CD4-positive, CD25-positive, alpha-beta regulatory T cell (primary cell): ENCODE measurements at regions not wholly inside any gene's neighbourhood (a gene's known extent, or its start where the extent isn't known, plus 50 kb on each side); places are given as distances from the start of the nearest gene placed in this dataset.

Experiments used
- ATAC-seq, 2 donors: fragments of 150-1000 bp; cut with Tn5 transposase; one replicate each; pipeline ENCODE4 v1.10.0; 2021; ENCODE audit warnings: low read depth in 2 of 2, moderate number of reproducible peaks in 2 of 2, moderate library complexity in 1 of 2
- DNase-seq, 3 donors: peaks; one replicate each; pipeline versions ENCODE4 v3.0.0 to v3.0.0-alpha.2; 2012 to 2022; ENCODE audit warnings: mixed read lengths in 1 of 3
- H3K27ac ChIP-seq: one replicate; pipeline ENCODE4 v1.7.0; 2013; ENCODE audit warnings: mild to moderate bottlenecking, low read length; ENCODE audit not compliant: insufficient read depth, poor library complexity, severe bottlenecking
- H3K27me3 ChIP-seq: one replicate; pipeline ENCODE4 v1.7.0; 2013; ENCODE audit warnings: low read length; ENCODE audit not compliant: control insufficient read depth, insufficient read depth
- H3K36me3 ChIP-seq: one replicate; pipeline ENCODE4 v1.7.0; 2013; ENCODE audit warnings: mild to moderate bottlenecking, low read length, moderate library complexity; ENCODE audit not compliant: control insufficient read depth, insufficient read depth
- H3K4me1 ChIP-seq: 2 replicates; pipeline ENCODE4 v1.7.0; 2013; ENCODE audit warnings: mild to moderate bottlenecking, low read length; ENCODE audit not compliant: insufficient read depth, control insufficient read depth, poor library complexity, severe bottlenecking
- H3K4me3 ChIP-seq: one replicate; pipeline ENCODE4 v1.7.0; 2013; ENCODE audit warnings: low read depth, mild to moderate bottlenecking, low read length, moderate library complexity
- H3K9me3 ChIP-seq, 2 experiments: 1 replicate in 1 of 2; 2 replicates in 1 of 2; pipeline ENCODE4 v1.7.0; 2013; ENCODE audit warnings: low read length in 2 of 2, mild to moderate bottlenecking in 1 of 2, moderate library complexity in 1 of 2; ENCODE audit not compliant: control insufficient read depth in 2 of 2
- H3K27ac Mint-ChIP-seq, 3 donors: one replicate each; pipeline ENCODE4 v1.8.0; 2020 to 2022; ENCODE audit warnings: mild to moderate bottlenecking in 3 of 3, mixed read lengths in 3 of 3, moderate library complexity in 2 of 3
- H3K27me3 Mint-ChIP-seq: one replicate; pipeline ENCODE4 v1.8.0; 2022; ENCODE audit warnings: mild to moderate bottlenecking, mixed read lengths
- H3K36me3 Mint-ChIP-seq: one replicate; pipeline ENCODE4 v1.8.0; 2020; ENCODE audit warnings: mixed read lengths
- H3K4me1 Mint-ChIP-seq, 4 donors: one replicate each; pipeline ENCODE4 v1.8.0; 2020 to 2022; ENCODE audit warnings: mixed read lengths in 4 of 4, mild to moderate bottlenecking in 1 of 4
- H3K4me3 Mint-ChIP-seq, 4 donors: one replicate each; pipeline ENCODE4 v1.8.0; 2020 to 2022; ENCODE audit warnings: mild to moderate bottlenecking in 4 of 4, mixed read lengths in 4 of 4, moderate library complexity in 3 of 4
- H3K9me3 Mint-ChIP-seq, 7 donors: one replicate each; pipeline ENCODE4 v1.8.0; 2020 to 2022; ENCODE audit warnings: mixed read lengths in 7 of 7, mild to moderate bottlenecking in 3 of 7, moderate library complexity in 2 of 7

GRCh38 chr20:20890751-20891150 lies 178.3 kb upstream of the RALGAPA2 start:
- Histone ChIP-seq H3K4me3 (no peak overlapping the region), H3K36me3 (no peaks in the 10 kb centered on the region), H3K27me3 (no peaks in the 10 kb centered on the region), H3K4me1 (no peaks in the 10 kb centered on the region), H3K27ac (no peak overlapping the region), H3K9me3 (no peaks in the 10 kb centered on the region)
- DNase-seq, result no peak
- Mint-ChIP-seq H3K27ac (no peak overlapping the region), H3K9me3 (peaks cover 0 to 2% (median 0%) of the 10 kb centered on the region in 7 donors), H3K27me3 (peaks cover 7% of the 10 kb centered on the region), H3K36me3 (no peaks in the 10 kb centered on the region), H3K4me3 (no peak overlapping the region), H3K4me1 (peaks cover 0 to 5% (median 0%) of the 10 kb centered on the region in 4 donors)
- ATAC-seq, result no peak

GRCh38 chr20:20888936-20889335 lies 176.5 kb upstream of the RALGAPA2 start:
- H3K9me3 Mint-ChIP-seq, result no peaks in the 10 kb centered on the region
- no peaks in the 10 kb centered on the region for H3K4me1 ChIP-seq
- H3K9me3 ChIP-seq, result no peaks in the 10 kb centered on the region
- H3K36me3 Mint-ChIP-seq, result no peaks in the 10 kb centered on the region
- peaks cover 0 to 5% (median 0%) of the 10 kb centered on the region in 4 donors for H3K4me1 Mint-ChIP-seq
- no peak overlapping the region for H3K4me3 Mint-ChIP-seq
- H3K27ac Mint-ChIP-seq, result no peak overlapping the region
- no peak overlapping the region for H3K27ac ChIP-seq
- DNase-seq (no peak), ATAC-seq (no peak)
- peaks cover 7% of the 10 kb centered on the region for H3K27me3 Mint-ChIP-seq
- no peaks in the 10 kb centered on the region for H3K36me3 ChIP-seq
- H3K4me3 ChIP-seq, result no peak overlapping the region
- no peaks in the 10 kb centered on the region for H3K27me3 ChIP-seq

GRCh38 chr20:20888266-20888656 lies 175.8 kb upstream of the RALGAPA2 start:
- Mint-ChIP-seq H3K4me1 (peaks cover 0 to 5% (median 0%) of the 10 kb centered on the region in 4 donors), H3K27me3 (peaks cover 7% of the 10 kb centered on the region), H3K27ac (no peak overlapping the region), H3K9me3 (no peaks in the 10 kb centered on the region), H3K4me3 (peak overlapping the region in 1 of 4 donors; percentile 34), H3K36me3 (no peaks in the 10 kb centered on the region)
- no peaks in the 10 kb centered on the region for H3K4me1 ChIP-seq
- no peaks in the 10 kb centered on the region for H3K36me3 ChIP-seq
- DNase-seq (no peak), ATAC-seq (no peak)
- H3K27ac ChIP-seq, result no peak overlapping the region
- H3K9me3 ChIP-seq, result no peaks in the 10 kb centered on the region
- no peaks in the 10 kb centered on the region for H3K27me3 ChIP-seq
- H3K4me3 ChIP-seq, result no peak overlapping the region

- Mint-ChIP-seq H3K36me3 (no peaks in the 10 kb centered on the region), H3K9me3 (no peaks in the 10 kb centered on the region), H3K27ac (no peak overlapping the region), H3K4me3 (no peak overlapping the region), H3K27me3 (peaks cover 7% of the 10 kb centered on the region), H3K4me1 (peaks cover 0 to 5% (median 0%) of the 10 kb centered on the region in 4 donors)
- H3K27me3 ChIP-seq, result no peaks in the 10 kb centered on the region
- no peaks in the 10 kb centered on the region for H3K36me3 ChIP-seq
- no peaks in the 10 kb centered on the region for H3K4me1 ChIP-seq
- H3K4me3 ChIP-seq, result no peak overlapping the region
- no peak for ATAC-seq
- H3K9me3 ChIP-seq, result no peaks in the 10 kb centered on the region
- H3K27ac ChIP-seq, result no peak overlapping the region
- no peak for DNase-seq
These were observed 175.3 kb upstream of the RALGAPA2 start for GRCh38 chr20:20887593-20888265.

GRCh38 chr20:20881808-20882207 lies 169.4 kb upstream of the RALGAPA2 start:
- ATAC-seq, result no peak
- H3K27ac Mint-ChIP-seq, result no peak overlapping the region
- no peaks in the 10 kb centered on the region for H3K4me1 ChIP-seq
- no peaks in the 10 kb centered on the region for H3K9me3 ChIP-seq
- H3K36me3 ChIP-seq, result no peaks in the 10 kb centered on the region
- no peaks in the 10 kb centered on the region for H3K9me3 Mint-ChIP-seq
- no peak overlapping the region for H3K27ac ChIP-seq
- H3K4me1 Mint-ChIP-seq, result no peaks in the 10 kb centered on the region
- peaks cover 6% of the 10 kb centered on the region for H3K27me3 ChIP-seq
- no peak for DNase-seq
- peak overlapping the region in 1 of 4 donors; percentile 30 for H3K4me3 Mint-ChIP-seq
- no peaks in the 10 kb centered on the region for H3K27me3 Mint-ChIP-seq
- H3K36me3 Mint-ChIP-seq, result no peaks in the 10 kb centered on the region
- no peak overlapping the region for H3K4me3 ChIP-seq

GRCh38 chr20:20877079-20877478 lies 164.6 kb upstream of the RALGAPA2 start:
- DNase-seq (no peak), ATAC-seq (no peak)
- H3K4me3 Mint-ChIP-seq, result no peak overlapping the region
- no peak overlapping the region for H3K4me3 ChIP-seq
- H3K27me3 Mint-ChIP-seq, result peaks cover 12% of the 10 kb centered on the region
- no peaks in the 10 kb centered on the region for H3K36me3 ChIP-seq
- peaks cover 6% of the 10 kb centered on the region for H3K27me3 ChIP-seq
- peaks cover 0 to under 1% (median 0%) of the 10 kb centered on the region in 7 donors for H3K9me3 Mint-ChIP-seq
- H3K27ac ChIP-seq, result no peak overlapping the region
- H3K9me3 ChIP-seq, result no peaks in the 10 kb centered on the region
- H3K27ac Mint-ChIP-seq, result no peak overlapping the region
- no peaks in the 10 kb centered on the region for H3K36me3 Mint-ChIP-seq
- no peaks in the 10 kb centered on the region for H3K4me1 Mint-ChIP-seq
- no peaks in the 10 kb centered on the region for H3K4me1 ChIP-seq

- Mint-ChIP-seq H3K4me3 (no peak overlapping the region), H3K36me3 (no peaks in the 10 kb centered on the region), H3K27me3 (peaks cover 12% of the 10 kb centered on the region), H3K9me3 (peaks cover 0 to 3% (median 0%) of the 10 kb centered on the region in 7 donors), H3K4me1 (no peaks in the 10 kb centered on the region), H3K27ac (no peak overlapping the region)
- DNase-seq (no peak), ATAC-seq (no peak)
- Histone ChIP-seq H3K27me3 (peaks cover 6% of the 10 kb centered on the region), H3K36me3 (no peaks in the 10 kb centered on the region), H3K4me3 (no peak overlapping the region), H3K27ac (no peak overlapping the region), H3K9me3 (no peaks in the 10 kb centered on the region), H3K4me1 (no peaks in the 10 kb centered on the region)
These were observed 163.3 kb upstream of the RALGAPA2 start for GRCh38 chr20:20875716-20876115.

- Histone ChIP-seq H3K4me1 (no peaks in the 10 kb centered on the region), H3K27me3 (no peaks in the 10 kb centered on the region), H3K36me3 (no peaks in the 10 kb centered on the region), H3K4me3 (no peak overlapping the region), H3K27ac (no peak overlapping the region), H3K9me3 (no peaks in the 10 kb centered on the region)
- Mint-ChIP-seq H3K4me1 (no peaks in the 10 kb centered on the region), H3K27ac (no peak overlapping the region), H3K27me3 (peaks cover 12% of the 10 kb centered on the region), H3K4me3 (no peak overlapping the region), H3K36me3 (no peaks in the 10 kb centered on the region), H3K9me3 (peaks cover 0 to 3% (median 0%) of the 10 kb centered on the region in 7 donors)
- no peak for DNase-seq
- ATAC-seq, result no peak
These were observed 160.0 kb upstream of the RALGAPA2 start for GRCh38 chr20:20872428-20872827.
